HepG2 (cell line): ENCODE measurements at regions not wholly inside any gene's neighbourhood (a gene's known extent, or its start where the extent isn't known, plus 50 kb on each side); places are given as distances from the start of the nearest gene placed in this dataset.

ENCODE experiments used
- KLF16 ChIP-seq, 2 experiments: sonication (generic) in 1 of 2; formaldehyde crosslinking in 1 of 2; IDR thresholded peaks; 2 replicates each; pipeline versions ENCODE4 v1.6.1 to v1.8.0; 2016 to 2023; ENCODE audit warnings: missing genetic modification reagents in 2 of 2, missing compliant biosample characterization in 1 of 2
- RBAK ChIP-seq: sonication (generic); formaldehyde crosslinking; IDR thresholded peaks from 2 replicates; pipeline ENCODE4 v1.5.1; 2020; ENCODE audit warnings: mild to moderate bottlenecking, missing genetic modification reagents
- SOX6 ChIP-seq, 2 experiments: fragments of 450-650 bp in 1 of 2; sonication (generic) in 1 of 2; formaldehyde crosslinking in 1 of 2; IDR thresholded peaks; 2 replicates each; pipeline versions ENCODE4 v1.4.0 to v1.6.1; 2017 to 2020; ENCODE audit warnings: antibody characterized with exemption in 1 of 2, mild to moderate bottlenecking in 1 of 2, missing genetic modification reagents in 1 of 2
- ZNF331 ChIP-seq: sonication (generic); formaldehyde crosslinking; IDR thresholded peaks from 2 replicates; pipeline ENCODE4 v1.4.0; 2020; ENCODE audit warnings: missing genetic modification reagents
- TF ChIP-seq, protein P1 (sequence below): sonication (generic); formaldehyde crosslinking; IDR thresholded peaks from 2 replicates; pipeline ENCODE4 v1.5.0; 2020; ENCODE audit warnings: mild to moderate bottlenecking, missing genetic modification reagents, moderate library complexity

DNA sequence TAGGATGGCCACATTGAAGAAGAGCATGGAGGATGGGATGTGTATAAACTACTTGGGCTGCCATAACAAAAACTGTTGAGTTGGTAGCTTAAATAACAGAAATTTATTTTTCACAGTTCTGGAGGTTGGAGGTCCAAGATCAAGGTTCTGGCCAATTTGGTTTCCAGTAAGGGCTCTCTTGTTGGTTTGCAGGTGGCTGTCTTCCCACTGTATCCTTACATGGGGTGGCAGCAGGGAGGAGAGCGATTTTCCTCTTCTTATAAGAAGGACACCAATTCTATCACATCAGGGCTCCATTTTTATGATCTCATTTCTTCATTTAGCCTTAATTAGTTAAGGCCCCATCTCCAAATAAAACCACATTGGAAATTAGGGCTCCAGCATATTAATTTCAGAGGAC lies 465.7 kb downstream of the GADD45G start:
- TF ChIP-seq SOX6 (IDR thresholded peaks at IDR 0.05) (no peak), SOX6 (CRISPR knock-in tag; IDR thresholded peaks at IDR 0.05) (no peak), ZNF331 (CRISPR knock-in tag) (no peak), KLF16 (CRISPR knock-in tag; IDR thresholded peaks at IDR 0.05) (no peak), RBAK (CRISPR knock-in tag) (no peak)
- TF ChIP-seq, protein P1, sequence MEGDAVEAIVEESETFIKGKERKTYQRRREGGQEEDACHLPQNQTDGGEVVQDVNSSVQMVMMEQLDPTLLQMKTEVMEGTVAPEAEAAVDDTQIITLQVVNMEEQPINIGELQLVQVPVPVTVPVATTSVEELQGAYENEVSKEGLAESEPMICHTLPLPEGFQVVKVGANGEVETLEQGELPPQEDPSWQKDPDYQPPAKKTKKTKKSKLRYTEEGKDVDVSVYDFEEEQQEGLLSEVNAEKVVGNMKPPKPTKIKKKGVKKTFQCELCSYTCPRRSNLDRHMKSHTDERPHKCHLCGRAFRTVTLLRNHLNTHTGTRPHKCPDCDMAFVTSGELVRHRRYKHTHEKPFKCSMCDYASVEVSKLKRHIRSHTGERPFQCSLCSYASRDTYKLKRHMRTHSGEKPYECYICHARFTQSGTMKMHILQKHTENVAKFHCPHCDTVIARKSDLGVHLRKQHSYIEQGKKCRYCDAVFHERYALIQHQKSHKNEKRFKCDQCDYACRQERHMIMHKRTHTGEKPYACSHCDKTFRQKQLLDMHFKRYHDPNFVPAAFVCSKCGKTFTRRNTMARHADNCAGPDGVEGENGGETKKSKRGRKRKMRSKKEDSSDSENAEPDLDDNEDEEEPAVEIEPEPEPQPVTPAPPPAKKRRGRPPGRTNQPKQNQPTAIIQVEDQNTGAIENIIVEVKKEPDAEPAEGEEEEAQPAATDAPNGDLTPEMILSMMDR (CRISPR knock-in tag) = no peak
